ENCODE measurements at regions not wholly inside any gene's neighbourhood (a gene's known extent, or its start where the extent isn't known, plus 50 kb on each side); places are given as distances from the start of the nearest gene placed in this dataset.
A peak's percentile ranks its signal among the peaks of the same experiment; 100 is the strongest.

- no peak for DNase-seq
These were observed 470.7 kb downstream of the ETV1 start for GRCh38 chr7:13518738-13519137.

- no peak for DNase-seq
These were observed 465.4 kb downstream of the ETV1 start for GRCh38 chr7:13524076-13524475.

GRCh38 chr7:13532028-13532753 is 457.3 kb downstream of the ETV1 start:
- DNase-seq, result no peak

- no peak for DNase-seq
These were observed 450.8 kb downstream of the ETV1 start for GRCh38 chr7:13538669-13539068.

- DNase-seq, result no peak
These were observed 449.0 kb downstream of the ETV1 start for GRCh38 chr7:13540429-13540828.

- no peak for DNase-seq
These were observed 448.1 kb downstream of the ETV1 start for GRCh38 chr7:13541326-13541725.

- no peak for DNase-seq
These were observed 447.0 kb downstream of the ETV1 start for GRCh38 chr7:13542451-13542850.

- no peak for DNase-seq
These were observed 438.0 kb downstream of the ETV1 start for GRCh38 chr7:13551503-13551902.

GRCh38 chr7:13560441-13560840 is 429.0 kb downstream of the ETV1 start:
- no peak for DNase-seq

- DNase-seq, result no peak
These were observed 426.2 kb downstream of the ETV1 start for GRCh38 chr7:13563257-13563656.

GRCh38 chr7:13563680-13564079 is 425.8 kb downstream of the ETV1 start:
- no peak for DNase-seq

GRCh38 chr7:13577566-13578145 is 411.8 kb downstream of the ETV1 start:
- DNase-seq, result no peak

- DNase-seq, result no peak
These were observed 411.2 kb downstream of the ETV1 start for GRCh38 chr7:13578294-13578693.

- DNase-seq, result no peak
These were observed 408.4 kb downstream of the ETV1 start for GRCh38 chr7:13581097-13581496.

GRCh38 chr7:13593854-13594253 is 395.6 kb downstream of the ETV1 start:
- DNase-seq, result no peak

- peak; percentile 9 for DNase-seq
These were observed 387.4 kb downstream of the ETV1 start for GRCh38 chr7:13602036-13602435.

- DNase-seq, result no peak
These were observed 386.4 kb downstream of the ETV1 start for GRCh38 chr7:13603016-13603415.

GRCh38 chr7:13603661-13604060 is 385.8 kb downstream of the ETV1 start:
- no peak for DNase-seq

GRCh38 chr7:13604178-13604577 is 385.3 kb downstream of the ETV1 start:
- DNase-seq, result no peak

GRCh38 chr7:13610372-13610771 is 379.1 kb downstream of the ETV1 start:
- DNase-seq, result no peak

- no peak for DNase-seq
These were observed 373.8 kb downstream of the ETV1 start for GRCh38 chr7:13615679-13616078.

- no peak for DNase-seq
These were observed 362.0 kb downstream of the ETV1 start for GRCh38 chr7:13627455-13627854.

- DNase-seq, result no peak
These were observed 361.0 kb downstream of the ETV1 start for GRCh38 chr7:13628239-13629001.

Measured in NCI-H1694 (cell line).